IPS-NIHi7 (cell line): ENCODE measurements at regions not wholly inside any gene's neighbourhood (a gene's known extent, or its start where the extent isn't known, plus 50 kb on each side); places are given as distances from the start of the nearest gene placed in this dataset.
"Not testable (repeated sequence)": the region's sequence is repeated elsewhere in the genome, so short reads cannot be mapped to it uniquely, and the experiment has no call there.

Experiments used
- DNase-seq: peaks from one replicate; pipeline ENCODE4 v3.0.0; 2012; ENCODE audit warnings: mixed read lengths; ENCODE audit errors: extremely low spot score

- DNase-seq, result no peak
Measured at GRCh38 chr10:5576780-5577624, 52.2 kb downstream of the CALML3 start.

GRCh38 chr10:5580038-5580428 is 55.3 kb downstream of the CALML3 start:
- not testable (repeated sequence) for DNase-seq

GRCh38 chr10:5581670-5582566 is 57.2 kb downstream of the CALML3 start:
- no peak for DNase-seq

- DNase-seq, result no peak
Measured at GRCh38 chr10:5582736-5583135, 58.0 kb downstream of the CALML3 start.

GRCh38 chr10:5583525-5584175 is 58.9 kb downstream of the CALML3 start:
- DNase-seq, result peak; percentile 45

GRCh38 chr10:5584895-5585516 is 60.2 kb downstream of the CALML3 start:
- DNase-seq, result peak; percentile 39

GRCh38 chr10:5585517-5586206 is 60.9 kb downstream of the CALML3 start:
- DNase-seq, result no peak

GRCh38 chr10:5587151-5588079 is 62.7 kb downstream of the CALML3 start:
- DNase-seq, result no peak

GRCh38 chr10:5588080-5588453 is 63.3 kb downstream of the CALML3 start:
- no peak for DNase-seq

- DNase-seq, result no peak
Measured at GRCh38 chr10:5588603-5589002, 63.8 kb downstream of the CALML3 start.
